GM18873 (cell line): ENCODE measurements at regions not wholly inside any gene's neighbourhood (a gene's known extent, or its start where the extent isn't known, plus 50 kb on each side); places are given as distances from the start of the nearest gene placed in this dataset.

ENCODE experiments used
- ATAC-seq: cut with Tn5 transposase; IDR thresholded peaks from one replicate; pipeline ENCODE4 v1.9.1; 2021; ENCODE audit warnings: mild to moderate bottlenecking, moderate library complexity, moderate number of reproducible peaks; ENCODE audit not compliant: unreplicated experiment, low FRiP score

DNA sequence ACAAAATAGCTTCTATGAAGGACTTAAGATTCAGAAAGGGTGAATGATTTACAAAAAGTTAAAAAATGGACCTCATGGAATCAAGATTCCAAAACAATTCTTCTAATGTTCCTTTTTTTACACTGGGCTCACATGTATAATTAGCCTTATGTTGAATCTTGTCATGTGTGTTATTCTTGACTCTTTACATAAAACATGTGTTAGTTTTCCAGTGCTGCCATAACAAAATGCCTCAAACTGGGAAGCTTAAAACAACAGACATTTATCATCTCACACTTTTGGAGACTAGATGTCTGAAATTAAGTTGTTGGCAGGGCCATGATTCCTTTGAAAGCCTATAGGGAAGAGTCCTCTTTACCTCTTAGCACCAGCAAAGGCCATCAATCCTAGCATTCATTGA, 192.5 kb upstream of the SORCS1 start:
- ATAC-seq, result no peak

DNA sequence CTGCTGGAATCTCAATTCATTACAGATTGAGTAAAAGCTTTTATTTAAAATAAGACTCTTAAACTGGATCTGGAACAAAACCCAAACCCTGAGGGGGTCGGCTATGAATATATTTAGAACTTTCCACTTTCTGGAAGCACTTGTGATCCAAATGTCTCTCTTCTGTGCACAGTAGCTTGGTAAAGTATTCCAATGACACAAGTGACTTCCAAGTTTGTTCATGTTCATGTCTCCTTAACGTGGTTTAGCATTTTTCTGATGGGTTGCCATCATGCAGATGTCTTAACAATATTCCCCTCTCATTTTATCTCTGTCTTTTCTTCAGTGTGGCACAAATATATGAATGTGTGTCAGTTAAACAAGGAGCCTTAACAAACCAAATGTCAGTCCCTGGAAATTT, 191.9 kb upstream of the SORCS1 start:
- no peak for ATAC-seq

DNA sequence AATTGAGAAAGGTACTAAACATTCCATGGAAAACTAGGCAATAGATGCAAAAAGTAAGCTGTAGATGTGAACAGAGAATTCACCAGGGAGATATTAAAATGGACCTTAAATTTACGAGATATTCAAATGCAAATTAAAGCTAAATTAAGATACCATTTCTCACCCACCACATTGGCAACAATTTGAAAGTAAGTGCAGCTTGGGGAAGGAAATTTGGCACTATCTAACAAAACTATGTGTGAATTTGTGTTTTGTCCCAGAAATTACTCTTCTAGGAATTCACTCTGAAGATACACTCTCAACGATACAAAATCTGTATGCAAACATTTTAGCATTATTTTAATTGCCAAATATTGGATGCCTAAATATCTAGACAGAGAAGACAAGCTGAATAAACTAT, 178.2 kb upstream of the SORCS1 start:
- no peak for ATAC-seq

GRCh38 chr10:107341281-107341680, 176.8 kb upstream of the SORCS1 start:
- no peak for ATAC-seq

- no peak for ATAC-seq
Observed at GRCh38 chr10:107340326-107340725, 175.8 kb upstream of the SORCS1 start.

- no peak for ATAC-seq
Observed at GRCh38 chr10:107336061-107336460, 171.6 kb upstream of the SORCS1 start.

GRCh38 chr10:107317592-107317991, 153.1 kb upstream of the SORCS1 start:
- no peak for ATAC-seq

- no peak for ATAC-seq
Observed at GRCh38 chr10:107303203-107303602, 138.7 kb upstream of the SORCS1 start.

DNA sequence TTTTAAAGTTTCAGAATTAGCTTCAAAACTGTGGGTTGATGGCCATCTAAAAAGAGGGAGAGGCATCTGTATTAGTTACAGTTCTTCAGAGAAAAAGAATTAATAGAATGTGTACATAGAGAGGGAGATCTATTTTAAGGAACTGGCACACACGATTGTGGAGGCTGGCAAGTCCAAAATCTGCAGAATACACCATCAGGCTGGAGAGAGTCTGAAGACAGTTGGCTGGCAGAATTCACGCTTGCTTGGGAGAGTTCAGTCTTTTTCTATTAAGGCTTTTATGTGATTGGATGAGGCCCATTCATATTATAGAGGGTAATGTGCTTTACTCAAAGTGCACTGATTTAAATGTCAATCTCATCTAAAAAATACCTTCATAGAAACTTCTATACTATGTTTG, 135.1 kb upstream of the SORCS1 start:
- ATAC-seq, result no peak

DNA sequence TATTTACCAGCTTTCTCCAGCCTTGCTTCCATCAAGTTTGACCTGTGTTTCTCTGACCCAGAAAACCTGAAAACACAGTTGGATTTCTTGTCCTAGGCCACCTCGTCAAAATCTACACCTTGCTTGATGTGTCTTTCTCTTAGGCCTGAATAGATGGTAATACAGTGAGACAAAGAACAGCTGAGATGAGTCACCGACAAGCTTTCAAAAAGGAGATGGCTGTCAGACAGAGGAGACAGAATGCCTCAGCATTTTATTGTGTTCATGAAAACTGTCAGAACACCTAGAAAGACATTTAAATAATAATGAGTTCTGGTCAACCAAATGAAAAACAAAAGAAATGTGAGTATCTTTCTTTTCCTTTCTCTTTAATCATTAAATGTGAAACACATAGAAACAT, 119.7 kb upstream of the SORCS1 start:
- ATAC-seq, result no peak

GRCh38 chr10:107280293-107280692, 115.8 kb upstream of the SORCS1 start:
- ATAC-seq, result no peak

- ATAC-seq, result no peak
Observed at GRCh38 chr10:107277591-107277990, 113.1 kb upstream of the SORCS1 start.

GRCh38 chr10:107275806-107276205, 111.3 kb upstream of the SORCS1 start:
- no peak for ATAC-seq

GRCh38 chr10:107269626-107270025, 105.1 kb upstream of the SORCS1 start:
- no peak for ATAC-seq

DNA sequence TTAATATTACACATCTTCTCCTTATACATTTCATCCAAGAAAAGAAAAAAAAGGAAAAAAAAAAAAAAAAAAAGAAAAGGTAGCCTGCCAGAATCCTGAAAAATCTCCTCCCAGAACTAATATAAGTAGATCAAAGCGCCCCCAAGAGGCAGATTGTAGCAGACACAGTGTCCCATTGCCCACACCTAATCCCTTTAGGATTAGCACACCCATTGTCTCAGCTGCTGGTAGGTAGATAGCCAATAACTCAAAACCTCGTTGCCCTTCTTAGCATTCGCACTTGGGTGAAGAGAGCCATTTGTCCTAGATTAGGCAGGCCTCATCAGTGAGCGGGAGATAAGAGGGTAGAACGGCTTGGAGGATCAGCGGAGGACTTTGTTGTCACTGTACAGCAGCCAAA, 100.2 kb upstream of the SORCS1 start:
- no peak for ATAC-seq

DNA sequence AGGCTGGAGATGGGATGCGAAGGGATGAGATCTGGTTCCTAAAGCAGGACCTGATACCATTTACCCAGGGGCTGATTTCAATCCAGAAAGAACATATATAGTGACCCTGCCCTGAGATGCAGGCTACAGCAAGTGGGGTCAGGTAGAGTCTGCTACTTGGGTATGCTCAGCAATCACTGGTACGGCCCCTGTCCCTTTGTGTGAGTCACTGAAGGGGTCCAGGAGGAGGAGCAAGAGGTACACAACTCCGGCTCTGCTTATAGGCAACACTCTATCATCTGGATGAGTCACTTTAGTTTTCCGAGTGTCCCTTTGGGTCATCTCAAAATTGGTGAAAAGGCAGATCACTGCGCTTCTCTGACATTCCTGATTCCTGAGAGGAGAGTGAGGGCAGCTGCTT, 79.6 kb upstream of the SORCS1 start:
- ATAC-seq, result no peak

GRCh38 chr10:107238275-107238674, 73.8 kb upstream of the SORCS1 start:
- no peak for ATAC-seq

DNA sequence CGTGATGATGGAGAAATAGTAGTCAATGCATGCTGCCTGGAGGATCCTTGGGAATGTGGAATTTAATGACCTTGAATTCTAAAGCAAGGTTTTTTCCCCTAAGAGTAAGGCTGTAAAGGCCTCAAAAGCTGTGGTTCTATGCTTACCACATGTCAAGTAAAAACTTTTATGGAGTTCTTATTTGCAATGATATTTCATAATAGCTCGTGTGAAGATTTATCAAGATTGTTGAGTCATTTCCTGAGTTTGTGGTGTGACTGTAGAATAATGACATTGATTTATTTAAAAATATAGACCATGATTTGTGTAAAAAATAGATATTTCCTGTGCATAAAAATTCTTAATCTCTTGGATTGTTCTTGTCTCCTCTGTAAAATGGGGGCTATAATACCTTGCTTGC, 67.5 kb upstream of the SORCS1 start:
- no peak for ATAC-seq

- ATAC-seq, result no peak
Observed at GRCh38 chr10:107230887-107231286, 66.4 kb upstream of the SORCS1 start.

- no peak for ATAC-seq
Observed at GRCh38 chr10:107215681-107216080, 51.2 kb upstream of the SORCS1 start.
